Lower leg skin (tissue), 3 donors: ENCODE measurements at regions not wholly inside any gene's neighbourhood (a gene's known extent, or its start where the extent isn't known, plus 50 kb on each side); places are given as distances from the start of the nearest gene placed in this dataset.

ENCODE experiments used
- POLR2A ChIP-seq, 2 donors: fragments of 450-650 bp; IDR thresholded peaks; one replicate each; pipeline ENCODE4 v1.6.1; 2016 to 2017; ENCODE audit warnings: antibody characterized with exemption in 2 of 2, mild to moderate bottlenecking in 1 of 2, moderate library complexity in 1 of 2
- TF ChIP-seq, protein P1 (sequence below), 3 donors: fragments of 450-650 bp; IDR thresholded peaks; one replicate each; pipeline ENCODE4 v1.5.1; 2016; ENCODE audit warnings: antibody characterized with exemption in 3 of 3, mild to moderate bottlenecking in 3 of 3, moderate library complexity in 2 of 3

- TF ChIP-seq POLR2A (IDR thresholded peaks at IDR 0.05) = no peak
- TF ChIP-seq, protein P1, sequence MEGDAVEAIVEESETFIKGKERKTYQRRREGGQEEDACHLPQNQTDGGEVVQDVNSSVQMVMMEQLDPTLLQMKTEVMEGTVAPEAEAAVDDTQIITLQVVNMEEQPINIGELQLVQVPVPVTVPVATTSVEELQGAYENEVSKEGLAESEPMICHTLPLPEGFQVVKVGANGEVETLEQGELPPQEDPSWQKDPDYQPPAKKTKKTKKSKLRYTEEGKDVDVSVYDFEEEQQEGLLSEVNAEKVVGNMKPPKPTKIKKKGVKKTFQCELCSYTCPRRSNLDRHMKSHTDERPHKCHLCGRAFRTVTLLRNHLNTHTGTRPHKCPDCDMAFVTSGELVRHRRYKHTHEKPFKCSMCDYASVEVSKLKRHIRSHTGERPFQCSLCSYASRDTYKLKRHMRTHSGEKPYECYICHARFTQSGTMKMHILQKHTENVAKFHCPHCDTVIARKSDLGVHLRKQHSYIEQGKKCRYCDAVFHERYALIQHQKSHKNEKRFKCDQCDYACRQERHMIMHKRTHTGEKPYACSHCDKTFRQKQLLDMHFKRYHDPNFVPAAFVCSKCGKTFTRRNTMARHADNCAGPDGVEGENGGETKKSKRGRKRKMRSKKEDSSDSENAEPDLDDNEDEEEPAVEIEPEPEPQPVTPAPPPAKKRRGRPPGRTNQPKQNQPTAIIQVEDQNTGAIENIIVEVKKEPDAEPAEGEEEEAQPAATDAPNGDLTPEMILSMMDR (IDR thresholded peaks at IDR 0.05) = no peak
Measured at GRCh38 chr2:126827371-126827770, 71.3 kb upstream of the TEX51 start.
